ENCODE measurements at regions not wholly inside any gene's neighbourhood (a gene's known extent, or its start where the extent isn't known, plus 50 kb on each side); places are given as distances from the start of the nearest gene placed in this dataset.

- H4K20me1 ChIP-seq (ENCODE audit: insufficient read depth, low read length) = no peaks in the 10 kb centered on the region
- H3K27me3 ChIP-seq (ENCODE audit: insufficient read depth, low read length) = no peaks in the 10 kb centered on the region
- H3K27ac ChIP-seq (ENCODE audit: low read depth, low read length, poor library complexity, severe bottlenecking) = no peak overlapping the region
- H3K4me3 ChIP-seq (ENCODE audit: low read depth, low read length, poor library complexity, severe bottlenecking) = no peak overlapping the region
- H3K36me3 ChIP-seq (ENCODE audit: insufficient read depth, low read length) = no peaks in the 10 kb centered on the region
- H3K4me2 ChIP-seq (ENCODE audit: low read length) = no peak overlapping the region
- no peak overlapping the region for H3K9ac ChIP-seq (ENCODE audit: low read length)
- H3K9me2 ChIP-seq (ENCODE audit: low read depth, low read length) = no peaks in the 10 kb centered on the region
- no peaks in the 10 kb centered on the region for H3K79me2 ChIP-seq (ENCODE audit: insufficient read depth, low read length)
- TF ChIP-seq EZH2 (IDR thresholded peaks at IDR 0.05; ENCODE audit: borderline replicate concordance, low read length) = no peak
- TF ChIP-seq, protein P1, sequence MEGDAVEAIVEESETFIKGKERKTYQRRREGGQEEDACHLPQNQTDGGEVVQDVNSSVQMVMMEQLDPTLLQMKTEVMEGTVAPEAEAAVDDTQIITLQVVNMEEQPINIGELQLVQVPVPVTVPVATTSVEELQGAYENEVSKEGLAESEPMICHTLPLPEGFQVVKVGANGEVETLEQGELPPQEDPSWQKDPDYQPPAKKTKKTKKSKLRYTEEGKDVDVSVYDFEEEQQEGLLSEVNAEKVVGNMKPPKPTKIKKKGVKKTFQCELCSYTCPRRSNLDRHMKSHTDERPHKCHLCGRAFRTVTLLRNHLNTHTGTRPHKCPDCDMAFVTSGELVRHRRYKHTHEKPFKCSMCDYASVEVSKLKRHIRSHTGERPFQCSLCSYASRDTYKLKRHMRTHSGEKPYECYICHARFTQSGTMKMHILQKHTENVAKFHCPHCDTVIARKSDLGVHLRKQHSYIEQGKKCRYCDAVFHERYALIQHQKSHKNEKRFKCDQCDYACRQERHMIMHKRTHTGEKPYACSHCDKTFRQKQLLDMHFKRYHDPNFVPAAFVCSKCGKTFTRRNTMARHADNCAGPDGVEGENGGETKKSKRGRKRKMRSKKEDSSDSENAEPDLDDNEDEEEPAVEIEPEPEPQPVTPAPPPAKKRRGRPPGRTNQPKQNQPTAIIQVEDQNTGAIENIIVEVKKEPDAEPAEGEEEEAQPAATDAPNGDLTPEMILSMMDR (IDR thresholded peaks at IDR 0.05; ENCODE audit: low read length) = no peak
- no peaks in the 10 kb centered on the region for H3K4me1 ChIP-seq (ENCODE audit: insufficient read depth, low read length, severe bottlenecking)
- no peak overlapping the region for H2AFZ ChIP-seq (ENCODE audit: low read length)
- H3K9me3 ChIP-seq (ENCODE audit: low read length) = no peaks in the 10 kb centered on the region
- H3F3A ChIP-seq (ENCODE audit: insufficient read depth, low read length) = no peaks in the 10 kb centered on the region
Measured at GRCh38 chr3:67192466-67192865, 194.4 kb downstream of the KBTBD8 start.

DNA sequence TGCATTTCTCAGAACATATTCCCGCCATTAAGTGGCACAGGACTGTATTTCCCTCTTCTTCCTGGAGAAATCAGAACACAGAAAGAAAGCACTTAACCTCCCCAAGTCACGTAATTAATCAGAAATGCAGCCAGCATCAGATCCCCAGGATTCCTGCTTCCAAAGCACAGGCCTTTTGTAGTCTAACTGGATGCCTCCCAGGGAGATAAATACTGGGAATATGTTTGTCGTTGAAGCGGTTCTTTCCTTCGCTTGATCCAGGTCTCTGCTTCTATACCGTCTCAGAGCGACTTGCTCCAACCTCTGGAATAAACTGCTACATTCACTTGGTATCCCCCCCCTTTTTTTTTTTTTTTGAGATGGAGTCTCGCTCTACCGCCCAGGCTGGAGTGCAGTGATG lies 198.6 kb downstream of the KBTBD8 start:
- no peaks in the 10 kb centered on the region for H4K20me1 ChIP-seq (ENCODE audit: insufficient read depth, low read length)
- H3K36me3 ChIP-seq (ENCODE audit: insufficient read depth, low read length) = no peaks in the 10 kb centered on the region
- no peak overlapping the region for H3K9ac ChIP-seq (ENCODE audit: low read length)
- no peaks in the 10 kb centered on the region for H3K4me1 ChIP-seq (ENCODE audit: insufficient read depth, low read length, severe bottlenecking)
- H3K27ac ChIP-seq (ENCODE audit: low read depth, low read length, poor library complexity, severe bottlenecking) = no peak overlapping the region
- H3K27me3 ChIP-seq (ENCODE audit: insufficient read depth, low read length) = no peaks in the 10 kb centered on the region
- no peaks in the 10 kb centered on the region for H3K9me2 ChIP-seq (ENCODE audit: low read depth, low read length)
- H3K4me2 ChIP-seq (ENCODE audit: low read length) = no peak overlapping the region
- H3F3A ChIP-seq (ENCODE audit: insufficient read depth, low read length) = no peaks in the 10 kb centered on the region
- TF ChIP-seq EZH2 (IDR thresholded peaks at IDR 0.05; ENCODE audit: borderline replicate concordance, low read length) = no peak
- H2AFZ ChIP-seq (ENCODE audit: low read length) = no peak overlapping the region
- H3K4me3 ChIP-seq (ENCODE audit: low read depth, low read length, poor library complexity, severe bottlenecking) = no peak overlapping the region
- H3K9me3 ChIP-seq (ENCODE audit: low read length) = no peaks in the 10 kb centered on the region
- no peaks in the 10 kb centered on the region for H3K79me2 ChIP-seq (ENCODE audit: insufficient read depth, low read length)

GRCh38 chr3:67198374-67198773 lies 200.3 kb downstream of the KBTBD8 start:
- H4K20me1 ChIP-seq (ENCODE audit: insufficient read depth, low read length) = no peaks in the 10 kb centered on the region
- no peaks in the 10 kb centered on the region for H3K9me3 ChIP-seq (ENCODE audit: low read length)
- no peaks in the 10 kb centered on the region for H3K4me1 ChIP-seq (ENCODE audit: insufficient read depth, low read length, severe bottlenecking)
- H3K9ac ChIP-seq (ENCODE audit: low read length) = no peak overlapping the region
- no peaks in the 10 kb centered on the region for H3K9me2 ChIP-seq (ENCODE audit: low read depth, low read length)
- no peak overlapping the region for H2AFZ ChIP-seq (ENCODE audit: low read length)
- no peak overlapping the region for H3K4me3 ChIP-seq (ENCODE audit: low read depth, low read length, poor library complexity, severe bottlenecking)
- no peaks in the 10 kb centered on the region for H3K79me2 ChIP-seq (ENCODE audit: insufficient read depth, low read length)
- no peak overlapping the region for H3K27ac ChIP-seq (ENCODE audit: low read depth, low read length, poor library complexity, severe bottlenecking)
- H3K4me2 ChIP-seq (ENCODE audit: low read length) = no peak overlapping the region
- no peaks in the 10 kb centered on the region for H3F3A ChIP-seq (ENCODE audit: insufficient read depth, low read length)
- TF ChIP-seq EZH2 (IDR thresholded peaks at IDR 0.05; ENCODE audit: borderline replicate concordance, low read length) = no peak
- TF ChIP-seq, protein P1 (IDR thresholded peaks at IDR 0.05; ENCODE audit: low read length) = no peak
- no peaks in the 10 kb centered on the region for H3K27me3 ChIP-seq (ENCODE audit: insufficient read depth, low read length)
- no peaks in the 10 kb centered on the region for H3K36me3 ChIP-seq (ENCODE audit: insufficient read depth, low read length)

GRCh38 chr3:67200618-67201017 lies 202.5 kb downstream of the KBTBD8 start:
- H3K27me3 ChIP-seq (ENCODE audit: insufficient read depth, low read length) = no peaks in the 10 kb centered on the region
- H2AFZ ChIP-seq (ENCODE audit: low read length) = no peak overlapping the region
- H3K9me3 ChIP-seq (ENCODE audit: low read length) = no peaks in the 10 kb centered on the region
- no peak overlapping the region for H3K9ac ChIP-seq (ENCODE audit: low read length)
- H3K4me2 ChIP-seq (ENCODE audit: low read length) = no peak overlapping the region
- no peaks in the 10 kb centered on the region for H3K4me1 ChIP-seq (ENCODE audit: insufficient read depth, low read length, severe bottlenecking)
- H3F3A ChIP-seq (ENCODE audit: insufficient read depth, low read length) = no peaks in the 10 kb centered on the region
- TF ChIP-seq EZH2 (IDR thresholded peaks at IDR 0.05; ENCODE audit: borderline replicate concordance, low read length) = no peak
- TF ChIP-seq, protein P1 (IDR thresholded peaks at IDR 0.05; ENCODE audit: low read length) = no peak
- H3K27ac ChIP-seq (ENCODE audit: low read depth, low read length, poor library complexity, severe bottlenecking) = no peak overlapping the region
- no peaks in the 10 kb centered on the region for H3K79me2 ChIP-seq (ENCODE audit: insufficient read depth, low read length)
- no peak overlapping the region for H3K4me3 ChIP-seq (ENCODE audit: low read depth, low read length, poor library complexity, severe bottlenecking)
- H3K9me2 ChIP-seq (ENCODE audit: low read depth, low read length) = no peaks in the 10 kb centered on the region
- no peaks in the 10 kb centered on the region for H3K36me3 ChIP-seq (ENCODE audit: insufficient read depth, low read length)
- no peaks in the 10 kb centered on the region for H4K20me1 ChIP-seq (ENCODE audit: insufficient read depth, low read length)
